ENCODE measurements at regions not wholly inside any gene's neighbourhood (a gene's known extent, or its start where the extent isn't known, plus 50 kb on each side); places are given as distances from the start of the nearest gene placed in this dataset.
A peak's percentile ranks its signal among the peaks of the same experiment; 100 is the strongest.

DNA sequence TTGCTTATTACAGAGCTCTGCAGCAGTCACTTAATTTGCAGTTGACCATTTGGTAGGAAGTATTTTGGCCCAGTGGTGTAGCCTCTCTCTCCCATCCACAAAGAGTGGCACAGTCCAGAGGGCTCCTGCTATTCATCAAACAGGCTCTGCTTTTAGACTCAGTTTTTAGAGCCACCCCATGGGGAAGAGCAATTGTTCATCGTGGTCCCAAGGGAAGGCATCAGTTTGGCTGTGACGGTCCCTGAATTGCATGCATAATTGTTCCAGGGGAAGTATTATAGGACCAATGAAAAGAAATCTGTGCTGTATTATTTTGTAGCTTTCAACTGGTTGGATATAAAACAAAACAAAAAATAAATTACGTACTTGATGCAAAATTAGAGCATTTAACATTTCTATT lies 799.0 kb downstream of the DACH1 start:
- no peak for DNase-seq

- no peak for DNase-seq
Observed at GRCh38 chr13:71067165-71067815, 799.7 kb downstream of the DACH1 start.

DNA sequence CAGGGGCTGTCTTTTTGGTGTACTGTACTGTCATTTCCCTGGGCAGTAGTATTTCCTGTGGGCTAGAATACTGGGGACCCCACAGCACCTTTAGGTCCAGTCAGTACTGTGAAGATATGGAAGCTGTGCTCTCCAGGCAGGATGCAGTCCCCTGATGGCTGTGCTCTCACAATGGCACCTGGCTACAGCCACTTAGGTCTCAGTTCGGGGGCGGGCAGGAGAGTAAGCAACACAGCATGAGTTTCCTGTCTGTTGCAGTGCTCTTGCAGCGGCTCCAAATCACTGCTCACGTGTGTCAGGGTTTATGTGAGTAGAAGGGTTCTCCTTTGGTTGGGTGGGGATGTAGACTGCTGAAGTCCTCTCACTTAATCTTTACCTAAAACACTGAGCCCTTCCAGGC lies 810.4 kb downstream of the DACH1 start:
- DNase-seq: no peak

DNA sequence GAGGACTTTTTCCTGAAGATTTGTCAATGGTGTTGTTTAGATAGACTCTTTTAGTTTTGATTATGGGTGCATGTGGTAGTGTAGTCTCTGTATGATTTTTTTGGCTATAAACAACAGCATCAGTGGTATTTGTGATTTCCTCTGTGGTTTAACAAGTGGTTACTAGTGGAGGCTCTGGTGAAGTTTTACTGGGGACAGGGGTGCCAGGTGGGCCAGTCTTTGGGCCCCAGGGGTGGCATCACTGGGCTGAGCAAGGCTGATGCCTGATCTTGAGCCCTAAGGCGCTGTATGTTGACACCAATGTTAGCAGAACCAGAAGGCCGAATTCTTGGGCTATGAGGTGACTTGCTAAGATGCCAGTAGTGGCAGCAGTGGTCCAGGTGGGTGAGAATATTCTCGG lies 811.4 kb downstream of the DACH1 start:
- no peak for DNase-seq

DNA sequence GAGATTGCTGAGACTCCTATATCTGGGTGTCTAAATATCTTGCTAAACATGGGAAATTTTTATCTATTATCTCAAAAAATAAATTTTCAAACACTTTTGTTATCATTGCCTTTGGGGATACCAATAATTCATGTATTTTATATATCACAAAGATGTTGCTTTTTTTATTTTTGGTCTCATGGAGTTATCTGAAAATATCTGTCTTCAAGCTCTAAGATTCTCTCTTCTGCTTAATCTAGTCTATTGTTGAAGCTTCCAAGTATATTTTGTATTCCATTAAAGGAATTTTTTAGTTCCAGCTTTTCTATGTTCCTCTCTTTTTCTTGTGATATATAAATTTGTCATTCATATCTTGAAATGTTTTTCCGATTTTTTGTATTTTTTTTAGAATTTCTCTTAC lies 812.0 kb downstream of the DACH1 start:
- no peak for DNase-seq

DNA sequence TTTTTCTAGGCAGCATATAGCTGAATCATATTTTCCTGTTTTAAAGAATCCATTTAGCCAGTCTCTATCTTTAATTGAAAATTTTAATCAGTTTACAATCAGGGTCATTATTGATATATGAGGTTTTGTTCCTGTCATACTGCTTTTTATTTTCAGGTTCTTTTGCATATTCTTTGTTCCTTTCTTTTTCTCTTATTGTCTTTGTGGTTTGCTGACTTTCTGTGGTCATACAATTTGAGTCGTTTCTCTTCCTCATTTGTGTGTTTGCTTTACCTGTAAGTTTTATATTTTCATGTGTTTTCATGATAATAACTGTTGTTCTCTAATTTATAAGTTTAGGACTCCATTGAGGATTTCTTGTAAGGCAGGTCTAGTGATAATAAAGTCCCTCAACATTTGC lies 812.6 kb downstream of the DACH1 start:
- DNase-seq: no peak

- no peak for DNase-seq
Observed at GRCh38 chr13:71051573-71051972, 815.4 kb downstream of the DACH1 start.

GRCh38 chr13:71046360-71047079 lies 820.5 kb downstream of the DACH1 start:
- no peak for DNase-seq

GRCh38 chr13:71045101-71045500 lies 821.9 kb downstream of the DACH1 start:
- DNase-seq: no peak

DNA sequence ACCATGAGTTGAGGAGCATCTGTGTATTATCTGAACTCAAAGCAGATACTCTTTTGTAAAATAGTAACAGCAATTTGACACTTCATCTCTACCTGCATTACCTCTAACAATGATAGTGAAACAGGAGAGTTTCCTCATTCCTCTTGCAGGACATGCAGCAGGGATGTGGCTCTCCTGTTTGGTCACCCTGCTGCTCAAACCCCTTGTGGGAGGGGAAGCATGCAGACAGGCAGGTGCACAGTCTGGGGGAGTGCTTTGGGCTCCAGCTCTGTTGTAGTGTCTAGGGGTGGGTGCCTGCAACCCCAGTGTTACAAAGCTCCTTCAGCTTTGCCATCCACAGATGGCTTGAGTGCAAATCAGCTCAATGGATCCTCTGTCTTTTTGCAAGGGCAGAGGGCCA lies 827.6 kb downstream of the DACH1 start:
- DNase-seq: no peak

GRCh38 chr13:71034018-71034417 lies 833.0 kb downstream of the DACH1 start:
- no peak for DNase-seq

GRCh38 chr13:71033026-71033425 lies 834.0 kb downstream of the DACH1 start:
- DNase-seq: no peak

DNA sequence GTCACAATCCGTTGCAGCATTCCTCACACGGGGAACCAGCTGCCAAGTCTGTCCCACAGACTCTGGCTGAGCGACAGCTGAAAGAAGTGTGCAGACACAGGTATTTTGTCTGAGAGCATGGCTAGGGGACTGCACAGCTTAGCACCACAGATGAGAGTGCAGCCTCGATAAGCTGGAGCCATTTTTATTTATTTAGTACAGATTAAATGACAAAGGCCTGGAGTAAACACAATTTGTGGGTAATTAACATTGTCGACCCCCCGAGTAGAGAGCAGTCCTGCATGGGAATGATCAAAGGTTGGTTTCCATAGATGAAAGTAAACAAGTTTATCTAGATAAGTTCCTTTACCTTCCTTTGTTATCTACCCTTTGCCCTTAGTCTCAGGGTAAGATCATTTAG lies 836.2 kb downstream of the DACH1 start:
- DNase-seq: no peak

DNA sequence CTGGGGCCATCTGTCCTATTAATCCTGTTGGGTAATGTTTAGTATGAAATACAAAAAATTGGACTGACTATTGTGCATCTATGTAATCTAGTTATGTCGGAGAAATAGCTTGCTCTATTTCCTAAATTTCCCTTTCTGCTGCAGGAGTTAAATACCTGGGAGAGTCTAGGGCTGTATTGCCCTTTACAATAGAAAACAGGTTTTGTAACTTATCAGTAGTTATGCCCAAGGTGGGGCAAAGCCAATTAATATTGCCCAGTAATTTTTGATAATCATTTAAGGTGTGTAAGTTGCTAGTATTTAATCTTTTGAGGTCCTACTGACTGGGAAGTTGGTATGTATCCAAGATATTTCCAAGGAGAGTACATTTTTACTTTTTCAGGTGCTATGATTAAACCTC lies 838.1 kb downstream of the DACH1 start:
- DNase-seq: no peak

GRCh38 chr13:71021825-71022422 lies 845.1 kb downstream of the DACH1 start:
- DNase-seq: peak in 1 of 3 donors; percentile 42

GRCh38 chr13:71018995-71019394 lies 848.0 kb downstream of the DACH1 start:
- DNase-seq: no peak

DNA sequence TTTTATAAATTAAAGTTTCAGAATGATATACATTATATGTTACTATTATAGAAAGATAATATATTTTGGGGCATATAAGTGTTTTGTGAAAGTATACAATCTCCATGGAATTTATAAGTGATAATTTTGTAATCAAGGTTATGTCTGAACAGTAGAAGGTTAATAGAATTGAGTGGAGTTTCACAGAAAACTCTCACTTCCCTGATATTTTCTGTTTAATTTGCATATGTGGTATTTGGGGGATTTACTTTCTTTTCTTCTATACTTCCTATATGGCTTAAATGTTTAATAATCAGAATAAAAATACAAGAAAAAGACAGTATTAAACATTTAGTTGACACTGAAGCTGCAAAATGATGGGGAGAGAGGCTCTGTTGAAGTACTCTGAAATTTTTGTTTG lies 848.5 kb downstream of the DACH1 start:
- DNase-seq: no peak

DNA sequence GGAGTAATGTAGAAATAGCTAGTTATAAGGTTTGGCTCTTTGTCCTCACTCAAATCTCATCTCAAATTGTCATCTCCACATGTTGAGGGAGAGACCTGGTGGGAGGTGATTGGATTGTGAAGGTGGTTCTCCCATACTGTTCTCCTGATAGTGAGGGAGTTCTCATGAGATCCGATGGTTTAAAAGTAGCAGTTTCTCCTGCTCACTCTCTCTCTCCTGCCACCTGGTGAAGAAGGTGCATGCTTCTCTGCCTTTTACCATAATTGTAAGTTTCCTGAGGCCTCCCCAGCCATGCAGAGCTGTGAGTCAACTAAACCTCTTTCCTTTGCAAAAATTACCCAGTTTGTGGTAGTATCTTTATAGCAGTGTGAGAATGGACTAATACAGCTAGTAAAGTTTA lies 849.4 kb downstream of the DACH1 start:
- no peak for DNase-seq

DNA sequence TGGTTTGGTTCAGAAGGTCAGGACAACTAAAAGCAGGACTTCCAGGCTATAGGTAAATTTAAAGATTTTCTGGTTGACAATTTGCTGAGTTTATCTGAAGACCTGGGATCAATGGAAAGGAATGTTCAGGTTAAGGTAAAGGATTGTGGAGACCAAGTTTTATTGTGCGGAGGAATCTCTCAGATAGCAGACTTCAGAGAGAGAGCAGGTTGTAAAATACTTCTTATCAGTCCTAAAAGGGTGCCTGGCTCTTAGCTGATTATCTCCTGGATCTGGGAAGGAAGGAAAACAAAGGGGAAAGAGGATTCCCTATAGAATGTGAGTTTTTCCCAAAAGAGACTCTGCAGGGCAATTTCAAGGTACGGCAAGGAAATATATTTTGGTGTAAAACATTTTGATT lies 851.5 kb downstream of the DACH1 start:
- no peak for DNase-seq

GRCh38 chr13:71015021-71015420 lies 852.0 kb downstream of the DACH1 start:
- DNase-seq: no peak

DNA sequence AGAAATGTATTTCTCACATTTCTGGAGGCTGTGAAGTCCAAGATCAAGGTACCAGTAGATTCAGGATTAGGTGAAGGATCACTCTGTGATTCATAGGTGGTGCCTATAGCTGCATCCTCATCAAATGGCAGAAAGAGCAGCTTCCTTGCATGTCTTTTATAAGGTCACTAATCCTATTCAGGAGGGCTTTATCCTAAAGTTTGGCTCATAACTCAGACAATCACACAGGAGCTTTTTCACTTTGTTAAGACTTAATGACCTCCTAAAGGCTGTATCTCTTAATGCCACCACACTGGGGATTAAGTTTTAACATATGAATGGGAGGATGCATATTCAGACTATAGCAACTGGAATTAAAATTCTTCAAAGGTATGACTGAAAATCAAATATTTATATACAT lies 861.1 kb downstream of the DACH1 start:
- DNase-seq: no peak

DNA sequence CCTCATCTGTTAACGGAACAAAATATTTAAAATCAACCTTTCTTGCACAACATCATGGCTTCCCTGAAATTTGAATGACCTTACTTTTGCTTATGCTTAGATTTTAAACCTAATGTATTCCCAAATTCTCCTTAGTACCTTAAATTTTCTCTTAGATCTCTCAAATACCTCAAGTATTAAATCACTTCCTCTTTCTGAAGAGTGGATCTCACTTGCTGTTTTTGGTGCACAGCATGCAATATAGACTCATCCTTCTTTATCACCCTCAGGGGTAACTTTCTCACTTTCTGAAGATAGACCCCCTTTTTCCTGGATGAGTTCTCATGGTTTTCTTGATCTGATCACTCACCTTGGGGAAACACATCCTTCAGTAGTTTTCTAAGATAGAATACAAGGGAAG lies 871.7 kb downstream of the DACH1 start:
- DNase-seq: no peak

DNA sequence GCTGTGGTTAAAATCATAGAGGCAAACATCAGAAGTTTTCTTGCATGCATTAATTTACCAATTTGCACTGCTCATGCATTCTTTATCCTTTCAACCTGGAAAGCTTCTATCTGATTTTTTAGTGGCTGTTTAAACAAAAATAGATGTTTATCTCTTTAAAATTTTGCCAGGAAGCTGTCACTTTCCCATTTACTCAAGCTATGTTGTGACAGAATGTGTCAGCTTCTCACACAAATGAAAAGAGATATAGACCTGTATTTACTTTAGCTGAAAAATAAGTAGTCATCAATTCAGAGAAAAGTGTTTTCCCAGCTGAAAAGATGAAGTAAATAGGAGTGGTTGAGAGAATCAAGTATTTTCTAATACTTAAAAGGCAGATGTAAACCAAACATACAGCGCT lies 872.8 kb downstream of the DACH1 start:
- DNase-seq: no peak

GRCh38 chr13:70987043-70987442 lies 878.8 kb upstream of the KLHL1 start:
- no peak for DNase-seq

DNA sequence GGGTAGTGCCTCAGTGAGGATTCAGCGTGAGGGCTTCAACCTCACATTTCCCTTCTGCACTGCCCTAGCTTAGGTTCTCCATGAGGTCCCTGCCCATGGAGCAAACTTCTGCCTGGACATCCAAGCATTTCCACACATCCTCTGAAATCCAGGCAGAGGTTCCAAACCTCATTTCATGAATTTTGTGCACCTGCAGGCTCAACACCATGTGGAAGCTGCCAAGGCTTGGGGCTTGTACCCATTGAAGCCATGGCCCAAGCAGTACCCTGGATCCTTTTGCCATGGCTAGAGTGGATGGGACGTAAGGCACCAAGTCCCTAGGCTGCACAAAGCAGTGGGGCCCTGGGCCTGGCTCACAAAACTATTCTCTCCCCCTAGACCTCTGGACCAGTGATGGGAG lies 877.1 kb upstream of the KLHL1 start:
- no peak for DNase-seq

Data from suppressor macrophage treated with lipopolysaccharide for 1 hour (primary cell).